ENCODE measurements at regions not wholly inside any gene's neighbourhood (a gene's known extent, or its start where the extent isn't known, plus 50 kb on each side); places are given as distances from the start of the nearest gene placed in this dataset.

GRCh38 chr13:85671336-85671735 is 127.9 kb downstream of the SLITRK6 start:
- TF ChIP-seq, protein P1, sequence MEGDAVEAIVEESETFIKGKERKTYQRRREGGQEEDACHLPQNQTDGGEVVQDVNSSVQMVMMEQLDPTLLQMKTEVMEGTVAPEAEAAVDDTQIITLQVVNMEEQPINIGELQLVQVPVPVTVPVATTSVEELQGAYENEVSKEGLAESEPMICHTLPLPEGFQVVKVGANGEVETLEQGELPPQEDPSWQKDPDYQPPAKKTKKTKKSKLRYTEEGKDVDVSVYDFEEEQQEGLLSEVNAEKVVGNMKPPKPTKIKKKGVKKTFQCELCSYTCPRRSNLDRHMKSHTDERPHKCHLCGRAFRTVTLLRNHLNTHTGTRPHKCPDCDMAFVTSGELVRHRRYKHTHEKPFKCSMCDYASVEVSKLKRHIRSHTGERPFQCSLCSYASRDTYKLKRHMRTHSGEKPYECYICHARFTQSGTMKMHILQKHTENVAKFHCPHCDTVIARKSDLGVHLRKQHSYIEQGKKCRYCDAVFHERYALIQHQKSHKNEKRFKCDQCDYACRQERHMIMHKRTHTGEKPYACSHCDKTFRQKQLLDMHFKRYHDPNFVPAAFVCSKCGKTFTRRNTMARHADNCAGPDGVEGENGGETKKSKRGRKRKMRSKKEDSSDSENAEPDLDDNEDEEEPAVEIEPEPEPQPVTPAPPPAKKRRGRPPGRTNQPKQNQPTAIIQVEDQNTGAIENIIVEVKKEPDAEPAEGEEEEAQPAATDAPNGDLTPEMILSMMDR (IDR thresholded peaks at IDR 0.05) = no peak
- no peak for TF ChIP-seq EP300 (IDR thresholded peaks at IDR 0.05)

Measured in upper lobe of left lung (tissue), 4 donors.